ENCODE measurements at regions not wholly inside any gene's neighbourhood (a gene's known extent, or its start where the extent isn't known, plus 50 kb on each side); places are given as distances from the start of the nearest gene placed in this dataset.

GRCh38 chr2:148567716-148568115 is 76.8 kb upstream of the EPC2 start:
- no peak overlapping the region for H3K23ac ChIP-seq (ENCODE audit: low read length)
- no peak overlapping the region for H3K18ac ChIP-seq (ENCODE audit: low read length)
- no peak overlapping the region for H3K27ac ChIP-seq (ENCODE audit: low read depth, low read length)
- no peak overlapping the region for H4K91ac ChIP-seq (ENCODE audit: low read depth, low read length)
- H2AK5ac ChIP-seq (ENCODE audit: low read length), result no peak overlapping the region
- no peak for DNase-seq
- H2BK12ac ChIP-seq (ENCODE audit: low read length), result no peak overlapping the region
- no peak overlapping the region for H3K9ac ChIP-seq (ENCODE audit: low read length)
- no peaks in the 10 kb centered on the region for H3K79me1 ChIP-seq (ENCODE audit: low read length)
- H3K27me3 ChIP-seq (ENCODE audit: insufficient read depth, low read length), result no peaks in the 10 kb centered on the region
- no peak overlapping the region for H4K8ac ChIP-seq (ENCODE audit: low read depth, low read length)
- no peak overlapping the region for H3K4me2 ChIP-seq (ENCODE audit: low read length)
- peaks cover 2% of the 10 kb centered on the region for H3K9me3 ChIP-seq (ENCODE audit: insufficient read depth, low read depth, low read length)
- no peak overlapping the region for H4K12ac ChIP-seq (ENCODE audit: low read depth, low read length)
- H3K79me2 ChIP-seq (ENCODE audit: control insufficient read depth, insufficient read depth, low read length, poor library complexity), result no peaks in the 10 kb centered on the region
- no peak overlapping the region for H2BK120ac ChIP-seq (ENCODE audit: insufficient read depth, low read length, poor library complexity)
- H3K14ac ChIP-seq (ENCODE audit: low read length), result no peak overlapping the region
- no peaks in the 10 kb centered on the region for H3K4me1 ChIP-seq (ENCODE audit: control insufficient read depth in 1 of 2, insufficient read depth in 2 of 2, low read length in 2 of 2)
- no CpG with 5 or more reads among the region's 1 CpG for WGBS (ENCODE audit: extremely low coverage, insufficient coverage, insufficient read length)
- no peak overlapping the region for H3K4me3 ChIP-seq (ENCODE audit: low read depth, low read length)
- no peak overlapping the region for H2AFZ ChIP-seq (ENCODE audit: insufficient read depth, low read length, poor library complexity)
- no peak overlapping the region for H2BK5ac ChIP-seq (ENCODE audit: low read depth, low read length, poor library complexity)
- H3K4ac ChIP-seq (ENCODE audit: low read depth, low read length), result no peak overlapping the region
- no peaks in the 10 kb centered on the region for H3K36me3 ChIP-seq (ENCODE audit: control insufficient read depth in 1 of 2, insufficient read depth in 2 of 2, low read length in 2 of 2)

DNA sequence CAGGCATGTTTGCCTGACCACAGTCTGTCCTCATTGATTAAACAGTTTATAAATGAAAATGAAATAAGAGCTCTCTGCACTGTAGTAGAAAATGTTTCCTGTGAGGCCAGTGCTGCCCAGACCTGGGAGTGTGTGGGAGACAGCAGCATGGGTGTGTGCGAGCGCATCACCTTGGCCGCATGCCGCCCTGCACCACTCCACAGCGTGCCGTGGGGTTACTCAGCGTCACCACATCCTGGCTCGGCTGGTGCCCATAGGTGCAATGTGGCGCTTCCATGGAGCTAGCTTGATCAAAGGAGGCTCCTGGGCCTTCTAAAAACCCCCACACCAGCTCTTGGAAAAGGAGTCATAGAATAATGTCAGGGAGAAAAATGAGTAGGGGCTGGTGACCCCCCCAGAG is 76.0 kb upstream of the EPC2 start:
- Histone ChIP-seq H3K4me3 (ENCODE audit: low read depth, low read length) (no peak overlapping the region), H2AK5ac (ENCODE audit: low read length) (no peak overlapping the region), H3K14ac (ENCODE audit: low read length) (no peak overlapping the region), H4K91ac (ENCODE audit: low read depth, low read length) (no peak overlapping the region), H2BK5ac (ENCODE audit: low read depth, low read length, poor library complexity) (no peak overlapping the region), H3K9ac (ENCODE audit: low read length) (no peak overlapping the region), H3K36me3 (ENCODE audit: control insufficient read depth in 1 of 2, insufficient read depth in 2 of 2, low read length in 2 of 2) (no peaks in the 10 kb centered on the region), H3K4me1 (ENCODE audit: control insufficient read depth in 1 of 2, insufficient read depth in 2 of 2, low read length in 2 of 2) (no peaks in the 10 kb centered on the region), H4K12ac (ENCODE audit: low read depth, low read length) (no peak overlapping the region), H3K27me3 (ENCODE audit: insufficient read depth, low read length) (no peaks in the 10 kb centered on the region), H3K4ac (ENCODE audit: low read depth, low read length) (no peak overlapping the region), H3K18ac (ENCODE audit: low read length) (no peak overlapping the region), H2BK12ac (ENCODE audit: low read length) (no peak overlapping the region), H2BK120ac (ENCODE audit: insufficient read depth, low read length, poor library complexity) (no peak overlapping the region), H3K23ac (ENCODE audit: low read length) (no peak overlapping the region), H4K8ac (ENCODE audit: low read depth, low read length) (no peak overlapping the region), H3K79me2 (ENCODE audit: control insufficient read depth, insufficient read depth, low read length, poor library complexity) (no peaks in the 10 kb centered on the region), H3K9me3 (ENCODE audit: insufficient read depth, low read depth, low read length) (peaks cover 2% of the 10 kb centered on the region), H3K4me2 (ENCODE audit: low read length) (no peak overlapping the region), H3K27ac (ENCODE audit: low read depth, low read length) (no peak overlapping the region), H2AFZ (ENCODE audit: insufficient read depth, low read length, poor library complexity) (no peak overlapping the region), H3K79me1 (ENCODE audit: low read length) (no peaks in the 10 kb centered on the region)
- no CpG with 5 or more reads among the region's 9 CpGs for WGBS (ENCODE audit: extremely low coverage, insufficient coverage, insufficient read length)
- no peak for DNase-seq

DNA sequence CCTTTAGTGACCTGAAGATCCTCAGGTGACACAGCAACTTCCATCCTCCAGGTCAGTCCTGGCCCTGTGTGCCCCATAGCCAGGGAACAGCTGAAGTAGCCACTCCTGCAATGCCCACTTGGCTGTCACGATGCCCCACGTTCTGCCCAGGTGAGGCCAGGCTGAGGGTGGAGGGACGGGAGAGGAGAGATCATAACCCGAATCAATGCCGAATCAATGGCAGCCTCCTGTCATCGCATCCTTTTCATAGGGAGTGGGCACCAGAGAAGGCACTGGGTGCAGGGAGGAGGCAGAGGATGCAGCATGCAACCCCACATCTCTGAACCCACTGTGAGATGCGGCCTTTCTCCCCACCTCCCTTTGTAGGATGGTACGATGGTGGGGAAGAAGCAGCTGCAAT is 75.3 kb upstream of the EPC2 start:
- H2AK5ac ChIP-seq (ENCODE audit: low read length), result no peak overlapping the region
- H3K9ac ChIP-seq (ENCODE audit: low read length), result no peak overlapping the region
- H3K23ac ChIP-seq (ENCODE audit: low read length), result no peak overlapping the region
- DNase-seq, result no peak
- H3K27ac ChIP-seq (ENCODE audit: low read depth, low read length), result no peak overlapping the region
- H3K36me3 ChIP-seq (ENCODE audit: control insufficient read depth in 1 of 2, insufficient read depth in 2 of 2, low read length in 2 of 2), result no peaks in the 10 kb centered on the region
- no peaks in the 10 kb centered on the region for H3K79me2 ChIP-seq (ENCODE audit: control insufficient read depth, insufficient read depth, low read length, poor library complexity)
- H3K4me1 ChIP-seq (ENCODE audit: control insufficient read depth in 1 of 2, insufficient read depth in 2 of 2, low read length in 2 of 2), result no peaks in the 10 kb centered on the region
- H3K9me3 ChIP-seq (ENCODE audit: insufficient read depth, low read depth, low read length), result peaks cover 2% of the 10 kb centered on the region
- H4K91ac ChIP-seq (ENCODE audit: low read depth, low read length), result no peak overlapping the region
- H3K18ac ChIP-seq (ENCODE audit: low read length), result no peak overlapping the region
- H4K8ac ChIP-seq (ENCODE audit: low read depth, low read length), result no peak overlapping the region
- no peak overlapping the region for H3K4ac ChIP-seq (ENCODE audit: low read depth, low read length)
- H3K4me3 ChIP-seq (ENCODE audit: low read depth, low read length), result no peak overlapping the region
- H4K12ac ChIP-seq (ENCODE audit: low read depth, low read length), result no peak overlapping the region
- H3K4me2 ChIP-seq (ENCODE audit: low read length), result no peak overlapping the region
- H3K27me3 ChIP-seq (ENCODE audit: insufficient read depth, low read length), result no peaks in the 10 kb centered on the region
- H2BK12ac ChIP-seq (ENCODE audit: low read length), result no peak overlapping the region
- WGBS (ENCODE audit: extremely low coverage, insufficient coverage, insufficient read length), result no CpG with 5 or more reads among the region's 8 CpGs
- H2AFZ ChIP-seq (ENCODE audit: insufficient read depth, low read length, poor library complexity), result no peak overlapping the region
- H2BK5ac ChIP-seq (ENCODE audit: low read depth, low read length, poor library complexity), result no peak overlapping the region
- H2BK120ac ChIP-seq (ENCODE audit: insufficient read depth, low read length, poor library complexity), result no peak overlapping the region
- H3K14ac ChIP-seq (ENCODE audit: low read length), result no peak overlapping the region
- H3K79me1 ChIP-seq (ENCODE audit: low read length), result no peaks in the 10 kb centered on the region

GRCh38 chr2:148570989-148571388 is 73.6 kb upstream of the EPC2 start:
- no CpG with 5 or more reads among the region's 7 CpGs for WGBS (ENCODE audit: extremely low coverage, insufficient coverage, insufficient read length)
- H3K9ac ChIP-seq (ENCODE audit: low read length), result no peak overlapping the region
- no peak overlapping the region for H3K4ac ChIP-seq (ENCODE audit: low read depth, low read length)

More at GRCh38 chr2:148570989-148571388, 73.6 kb upstream of the EPC2 start:
- Histone ChIP-seq H3K4me1 (ENCODE audit: control insufficient read depth in 1 of 2, insufficient read depth in 2 of 2, low read length in 2 of 2) (peaks cover 0 to 6% of the 10 kb centered on the region in 2 experiments), H3K27ac (ENCODE audit: low read depth, low read length) (no peak overlapping the region), H2BK12ac (ENCODE audit: low read length) (no peak overlapping the region), H3K36me3 (ENCODE audit: control insufficient read depth in 1 of 2, insufficient read depth in 2 of 2, low read length in 2 of 2) (no peaks in the 10 kb centered on the region), H4K8ac (ENCODE audit: low read depth, low read length) (no peak overlapping the region), H3K4me2 (ENCODE audit: low read length) (no peak overlapping the region), H4K12ac (ENCODE audit: low read depth, low read length) (no peak overlapping the region), H2BK5ac (ENCODE audit: low read depth, low read length, poor library complexity) (no peak overlapping the region), H3K79me2 (ENCODE audit: control insufficient read depth, insufficient read depth, low read length, poor library complexity) (no peaks in the 10 kb centered on the region), H3K79me1 (ENCODE audit: low read length) (no peaks in the 10 kb centered on the region), H3K27me3 (ENCODE audit: insufficient read depth, low read length) (no peaks in the 10 kb centered on the region), H2BK120ac (ENCODE audit: insufficient read depth, low read length, poor library complexity) (no peak overlapping the region), H3K23ac (ENCODE audit: low read length) (no peak overlapping the region), H3K9me3 (ENCODE audit: insufficient read depth, low read depth, low read length) (peaks cover 2% of the 10 kb centered on the region), H4K91ac (ENCODE audit: low read depth, low read length) (no peak overlapping the region), H3K4me3 (ENCODE audit: low read depth, low read length) (no peak overlapping the region), H3K14ac (ENCODE audit: low read length) (no peak overlapping the region), H3K18ac (ENCODE audit: low read length) (no peak overlapping the region), H2AK5ac (ENCODE audit: low read length) (no peak overlapping the region), H2AFZ (ENCODE audit: insufficient read depth, low read length, poor library complexity) (no peak overlapping the region)
- no peak for DNase-seq
